Right cardiac atrium (tissue), 5 donors: ENCODE measurements at regions not wholly inside any gene's neighbourhood (a gene's known extent, or its start where the extent isn't known, plus 50 kb on each side); places are given as distances from the start of the nearest gene placed in this dataset.
A peak's percentile ranks its signal among the peaks of the same experiment; 100 is the strongest.
"Not testable (repeated sequence)": the region's sequence is repeated elsewhere in the genome, so short reads cannot be mapped to it uniquely, and the experiment has no call there.

Experiments used
- ATAC-seq, 2 donors: fragments of 200-7000 bp; cut with Tn5 transposase; one replicate each; pipeline versions ENCODE4 v1.8.0 to v1.9.1; 2020; ENCODE audit warnings: moderate library complexity in 2 of 2, mild to moderate bottlenecking in 1 of 2
- DNase-seq, 3 donors: peaks; one replicate each; pipeline ENCODE4 v3.0.0-alpha.2; 2020
- H3K27ac ChIP-seq: one replicate; pipeline ENCODE4 v1.5.1; 2013; ENCODE audit warnings: mild to moderate bottlenecking, low read length, control low read depth, moderate library complexity
- H3K27me3 ChIP-seq: one replicate; pipeline ENCODE4 v1.6.1; 2013; ENCODE audit not compliant: control insufficient read depth, insufficient read depth
- H3K4me1 ChIP-seq: one replicate; pipeline ENCODE4 v1.6.1; 2013; ENCODE audit warnings: low read length; ENCODE audit not compliant: control insufficient read depth, insufficient read depth
- H3K4me3 ChIP-seq: one replicate; pipeline ENCODE4 v1.5.1; 2013; ENCODE audit warnings: low read length, control low read depth
- H3K9me3 ChIP-seq: one replicate; pipeline ENCODE4 v1.6.1; 2013; ENCODE audit warnings: low read length; ENCODE audit not compliant: control insufficient read depth
- WGBS: extraction: QIAGEN DNeasy Blood & Tissue Kit; methylation state at CpG from one replicate; pipeline ENCODE4 v1.1.7; 2013; 5-methylcytosine and 5-hydroxymethylcytosine counted together
- intact Hi-C, 4 donors: fragments of 100-400 bp; cut with DNase I; formaldehyde crosslinking; loops; one replicate each; pipeline versions ENCODE4 v1.11.0 to v1.14.0; 2022 to 2023
- donor health status: healthy with polysubstance abuse.
- donor health status: DM: no; HTN: yes; CAD: no.
- donor health status: DM: no; HTN: no; CAD: no.
- donor health status: DM: no; HTN: yes; CAD: no; lungs with severe emphysema.
- donor health status: DM: yes; HTN: yes; CAD: no.

- intact Hi-C loops = no loop called here
- 29% methylated on average over 2 of the region's 2 CpGs for WGBS
- Histone ChIP-seq H3K27me3 (no peaks in the 10 kb centered on the region), H3K9me3 (no peaks in the 10 kb centered on the region), H3K4me1 (no peaks in the 10 kb centered on the region), H3K27ac (no peak overlapping the region), H3K4me3 (no peak overlapping the region)
- ATAC-seq (no peak), DNase-seq (no peak)
Observed at GRCh38 chr4:116668190-116668589, 417.2 kb downstream of the TRAM1L1 start.

DNA sequence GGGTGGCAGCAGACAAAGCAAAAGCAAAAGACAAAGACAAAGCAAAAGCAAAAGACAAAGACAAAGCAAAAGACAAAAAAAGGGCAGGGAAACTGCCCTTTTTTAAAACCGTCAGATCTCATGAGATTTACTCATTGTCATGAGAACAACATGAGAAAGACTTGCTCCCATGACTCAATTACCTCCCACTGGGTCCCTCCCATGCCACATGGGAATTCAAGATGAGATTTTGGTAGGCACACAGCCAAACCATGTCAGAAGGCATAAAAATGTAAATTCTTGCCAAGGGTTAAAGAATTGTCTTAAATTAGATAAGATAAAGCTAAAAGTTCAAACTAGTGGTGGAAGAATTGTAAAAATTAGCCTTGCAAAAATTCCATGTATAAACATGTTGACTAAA is 419.7 kb downstream of the TRAM1L1 start:
- H3K27ac ChIP-seq = no peak overlapping the region
- ATAC-seq (no peak), DNase-seq (no peak)
- H3K4me1 ChIP-seq = no peaks in the 10 kb centered on the region
- no peaks in the 10 kb centered on the region for H3K27me3 ChIP-seq
- intact Hi-C loops = no loop called here
- no peak overlapping the region for H3K4me3 ChIP-seq
- H3K9me3 ChIP-seq = no peaks in the 10 kb centered on the region
- WGBS = 63% methylated on average over 1 of the region's 1 CpG

DNA sequence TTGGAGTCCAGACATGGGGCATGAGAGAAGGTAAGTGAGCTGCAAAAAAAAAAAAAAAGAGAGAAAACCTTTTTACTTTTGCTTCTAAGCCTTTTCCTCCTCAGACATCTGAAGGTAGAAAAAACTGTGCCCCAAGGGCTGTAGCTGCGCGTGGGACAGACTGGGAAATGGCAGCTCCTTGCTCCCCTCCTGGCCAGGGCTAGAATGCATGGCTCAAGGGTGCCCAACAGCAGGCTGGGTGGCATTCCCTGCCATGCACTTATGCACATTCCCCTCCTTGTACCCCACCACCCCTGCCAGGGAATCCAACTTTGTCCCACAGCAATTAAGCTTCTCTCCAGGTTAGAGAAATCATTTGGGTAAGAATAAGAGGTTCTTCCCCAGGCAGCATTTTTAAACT is 421.2 kb downstream of the TRAM1L1 start:
- H3K9me3 ChIP-seq = no peaks in the 10 kb centered on the region
- no peaks in the 10 kb centered on the region for H3K4me1 ChIP-seq
- H3K4me3 ChIP-seq = no peak overlapping the region
- intact Hi-C loops = no loop called here
- no peaks in the 10 kb centered on the region for H3K27me3 ChIP-seq
- peak in 1 of 3 donors; percentile 25 for DNase-seq
- H3K27ac ChIP-seq = no peak overlapping the region
- 90% methylated on average over 2 of the region's 2 CpGs for WGBS
- no peak for ATAC-seq

- H3K27me3 ChIP-seq = no peaks in the 10 kb centered on the region
- H3K4me1 ChIP-seq = no peaks in the 10 kb centered on the region
- H3K27ac ChIP-seq = no peak overlapping the region
- WGBS = 50% methylated on average over 3 of the region's 3 CpGs
- ATAC-seq (no peak), DNase-seq (no peak)
- H3K4me3 ChIP-seq = no peak overlapping the region
- no peaks in the 10 kb centered on the region for H3K9me3 ChIP-seq
- intact Hi-C loops = no loop called here
Observed at GRCh38 chr4:116639070-116639577, 446.3 kb downstream of the TRAM1L1 start.

- no peak for DNase-seq
- no peak for ATAC-seq
Observed at GRCh38 chr4:116638592-116638991, 446.8 kb downstream of the TRAM1L1 start.

GRCh38 chr4:116636917-116637316 is 448.5 kb downstream of the TRAM1L1 start:
- 19% methylated on average over 1 of the region's 1 CpG for WGBS
- no peak overlapping the region for H3K4me3 ChIP-seq
- no peaks in the 10 kb centered on the region for H3K4me1 ChIP-seq
- no peak overlapping the region for H3K27ac ChIP-seq
- intact Hi-C loops = no loop called here
- H3K27me3 ChIP-seq = no peaks in the 10 kb centered on the region
- ATAC-seq (no peak), DNase-seq (no peak)
- H3K9me3 ChIP-seq = no peaks in the 10 kb centered on the region

More at GRCh38 chr4:116638592-116638991, 446.8 kb downstream of the TRAM1L1 start:
- Histone ChIP-seq H3K27me3 (no peaks in the 10 kb centered on the region), H3K27ac (no peak overlapping the region), H3K4me3 (no peak overlapping the region), H3K9me3 (no peaks in the 10 kb centered on the region), H3K4me1 (no peaks in the 10 kb centered on the region)
- intact Hi-C loops = no loop called here

- Histone ChIP-seq H3K9me3 (no peaks in the 10 kb centered on the region), H3K27me3 (no peaks in the 10 kb centered on the region), H3K4me3 (no peak overlapping the region), H3K27ac (no peak overlapping the region), H3K4me1 (no peaks in the 10 kb centered on the region)
- DNase-seq (no peak), ATAC-seq (no peak)
- intact Hi-C loops = no loop called here
Observed at GRCh38 chr4:116632269-116632668, 453.1 kb downstream of the TRAM1L1 start.

GRCh38 chr4:116628598-116628997 is 456.8 kb downstream of the TRAM1L1 start:
- WGBS = 67% methylated on average over 2 of the region's 2 CpGs
- no peak for ATAC-seq
- no peak for DNase-seq
- Histone ChIP-seq H3K27ac (no peak overlapping the region), H3K4me3 (no peak overlapping the region), H3K4me1 (no peaks in the 10 kb centered on the region), H3K9me3 (no peaks in the 10 kb centered on the region), H3K27me3 (no peaks in the 10 kb centered on the region)
- intact Hi-C loops = no loop called here

DNA sequence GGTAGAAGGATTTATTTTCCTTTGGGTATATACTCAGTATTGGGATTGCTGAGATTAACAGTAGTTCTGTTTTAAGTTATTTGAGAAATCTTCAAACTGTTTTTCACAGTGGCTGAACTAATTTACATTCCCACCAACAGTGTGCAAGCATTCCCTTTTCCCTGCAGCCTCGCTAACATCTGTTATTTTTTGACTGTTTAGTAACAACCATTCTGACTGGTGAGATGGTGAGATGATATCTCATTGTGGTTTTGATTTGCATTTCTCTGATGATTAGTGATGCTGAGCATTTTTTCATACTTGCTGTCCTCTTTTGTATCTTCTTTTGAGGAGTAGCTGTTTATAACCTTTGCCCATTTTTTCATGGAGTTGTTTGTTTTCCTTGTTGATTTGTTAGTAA is 457.8 kb downstream of the TRAM1L1 start:
- Histone ChIP-seq H3K27ac (no peak overlapping the region), H3K4me1 (no peaks in the 10 kb centered on the region), H3K9me3 (no peaks in the 10 kb centered on the region), H3K4me3 (no peak overlapping the region), H3K27me3 (no peaks in the 10 kb centered on the region)
- intact Hi-C loops = no loop called here
- 20% methylated on average over 1 of the region's 1 CpG for WGBS
- DNase-seq (no peak), ATAC-seq (no peak)

DNA sequence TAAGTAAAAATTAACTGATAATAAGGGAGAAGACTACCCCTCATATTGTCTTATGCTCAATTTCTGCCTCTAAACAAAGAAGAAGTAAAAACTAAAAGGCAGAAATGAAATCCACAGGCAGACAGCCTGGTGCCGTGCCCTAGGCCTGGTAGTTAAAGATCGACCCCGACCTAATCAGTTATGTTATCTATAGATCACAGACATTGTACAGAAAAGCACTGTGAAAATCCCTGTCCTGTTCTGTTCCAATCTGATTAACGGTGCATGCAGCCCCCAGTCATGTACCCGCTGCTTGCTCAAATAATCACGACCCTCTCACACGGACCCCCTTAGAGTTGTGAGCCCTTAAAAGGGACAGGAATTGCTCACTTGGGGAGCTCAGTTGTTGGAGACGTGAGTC is 465.9 kb downstream of the TRAM1L1 start:
- H3K4me1 ChIP-seq, ATAC-seq, H3K27me3 ChIP-seq, H3K27ac ChIP-seq, H3K4me3 ChIP-seq, H3K9me3 ChIP-seq, intact Hi-C loops, DNase-seq: not testable (repeated sequence)
- 52% methylated on average over 8 of the region's 8 CpGs for WGBS

DNA sequence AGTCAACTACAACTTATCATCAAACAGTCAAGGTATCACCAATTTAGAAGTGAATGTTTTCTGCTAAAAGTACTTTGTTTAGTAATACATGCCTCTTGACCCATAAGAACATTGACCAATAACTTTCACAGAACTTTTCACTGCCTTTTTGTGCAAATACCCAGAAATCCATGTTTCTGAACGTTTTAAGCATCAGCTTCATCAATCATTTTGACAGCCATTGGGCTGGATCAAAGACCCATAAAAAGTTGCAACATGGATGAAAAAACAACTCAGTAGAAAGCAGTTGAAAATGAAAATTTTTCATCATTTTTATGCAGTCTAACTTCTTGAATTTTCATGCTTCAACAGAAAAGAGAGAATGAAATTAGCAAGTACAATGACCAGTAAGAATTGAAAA is 466.7 kb downstream of the TRAM1L1 start:
- Histone ChIP-seq H3K27ac (no peak overlapping the region), H3K4me1 (no peaks in the 10 kb centered on the region), H3K9me3 (no peaks in the 10 kb centered on the region), H3K27me3 (no peaks in the 10 kb centered on the region), H3K4me3 (no peak overlapping the region)
- intact Hi-C loops = no loop called here
- WGBS = 21% methylated on average over 1 of the region's 1 CpG
- DNase-seq (no peak), ATAC-seq (no peak)

- Histone ChIP-seq H3K9me3 (no peaks in the 10 kb centered on the region), H3K27ac (no peak overlapping the region), H3K4me1 (no peaks in the 10 kb centered on the region), H3K4me3 (no peak overlapping the region), H3K27me3 (no peaks in the 10 kb centered on the region)
- DNase-seq (no peak), ATAC-seq (no peak)
- intact Hi-C loops = no loop called here
- WGBS = 39% methylated on average over 2 of the region's 2 CpGs
Observed at GRCh38 chr4:116603096-116603495, 482.3 kb downstream of the TRAM1L1 start.
